Common myeloid progenitor, CD34-positive (primary cell): ENCODE measurements at regions not wholly inside any gene's neighbourhood (a gene's known extent, or its start where the extent isn't known, plus 50 kb on each side); places are given as distances from the start of the nearest gene placed in this dataset.
"Not testable (repeated sequence)": the region's sequence is repeated elsewhere in the genome, so short reads cannot be mapped to it uniquely, and the experiment has no call there.

Experiments
- CTCF ChIA-PET: fragments of 350-600 bp; sonication (Branson Sonifier 250); formaldehyde crosslinking; loops from one replicate; lab custom pipeline; 2021; ENCODE audit warnings: antibody characterized with exemption; lab: Charles Lee
- POLR2A ChIA-PET: fragments of 350-600 bp; sonication (Branson Sonifier 250); formaldehyde crosslinking; loops from one replicate; lab custom pipeline; 2021; ENCODE audit warnings: antibody characterized with exemption; lab: Charles Lee
- DNase-seq, 3 donors: peaks; one replicate each; pipeline versions ENCODE4 v3.0.0 to v3.0.0-alpha.2; 2013
- H3K27ac ChIP-seq, 2 experiments: 1 replicate in 1 of 2; 2 replicates in 1 of 2; pipeline ENCODE4 v1.7.0; 2013; ENCODE audit warnings: inconsistent platforms in 2 of 2, low read length in 2 of 2, mild to moderate bottlenecking in 2 of 2, low read depth in 1 of 2, moderate library complexity in 1 of 2; ENCODE audit not compliant: severe bottlenecking in 2 of 2, insufficient read depth in 1 of 2, poor library complexity in 1 of 2
- H3K27me3 ChIP-seq, 5 experiments: replicated peaks in 2 of 5; 1 replicate in 3 of 5; 2 replicates in 2 of 5; pipeline versions ENCODE4 v1.6.1 to v1.7.0; 2013; ENCODE audit warnings: low read length in 4 of 5, mild to moderate bottlenecking in 2 of 5, moderate library complexity in 2 of 5, inconsistent platforms in 1 of 5; ENCODE audit not compliant: insufficient read depth in 5 of 5, control insufficient read depth in 4 of 5
- H3K36me3 ChIP-seq, 4 experiments: 1 replicate in 2 of 4; 2 replicates in 2 of 4; pipeline versions ENCODE4 v1.6.1 to v1.7.0; 2013; ENCODE audit warnings: low read length in 3 of 4, control low read depth in 1 of 4, mild to moderate bottlenecking in 1 of 4; ENCODE audit not compliant: control insufficient read depth in 4 of 4, insufficient read depth in 4 of 4
- H3K4me1 ChIP-seq, 4 experiments: 1 replicate in 3 of 4; 2 replicates in 1 of 4; pipeline versions ENCODE4 v1.6.1 to v1.7.1; 2013; ENCODE audit warnings: low read length in 3 of 4, mild to moderate bottlenecking in 3 of 4, control low read depth in 1 of 4, inconsistent platforms in 1 of 4, moderate library complexity in 1 of 4; ENCODE audit not compliant: control insufficient read depth in 4 of 4, insufficient read depth in 4 of 4; ENCODE audit errors: control extremely low read depth in 1 of 4
- H3K4me3 ChIP-seq, 7 experiments: 1 replicate in 4 of 7; 2 replicates in 3 of 7; pipeline versions ENCODE4 v1.5.1 to v1.7.0; 2013; ENCODE audit warnings: mild to moderate bottlenecking in 7 of 7, low read length in 6 of 7, moderate library complexity in 6 of 7, inconsistent platforms in 2 of 7, low read depth in 2 of 7, control low read depth in 1 of 7; ENCODE audit not compliant: insufficient read depth in 4 of 7, control insufficient read depth in 1 of 7; ENCODE audit errors: extremely low read depth in 1 of 7
- H3K9me3 ChIP-seq, 5 experiments: 1 replicate in 4 of 5; 2 replicates in 1 of 5; pipeline versions ENCODE4 v1.6.1 to v1.7.1; 2013; ENCODE audit warnings: low read length in 4 of 5, mild to moderate bottlenecking in 2 of 5, inconsistent platforms in 1 of 5, low read depth in 1 of 5, moderate library complexity in 1 of 5; ENCODE audit not compliant: control insufficient read depth in 4 of 5, insufficient read depth in 2 of 5; ENCODE audit errors: control extremely low read depth in 1 of 5
- WGBS: methylation state at CpG from one replicate; pipeline ENCODE4 v1.1.5; 2013; ENCODE audit not compliant: insufficient coverage; 5-methylcytosine and 5-hydroxymethylcytosine counted together

- WGBS, result no CpG with 5 or more reads among the region's 2 CpGs
Observed at GRCh38 chr11:36743039-36743438, 145.0 kb upstream of the RAG2 start.

GRCh38 chr11:36741515-36741914, 143.5 kb upstream of the RAG2 start:
- no peaks in the 10 kb centered on the region for H3K9me3 ChIP-seq
- H3K27ac ChIP-seq, result no peak overlapping the region
- no peak for DNase-seq
- H3K4me3 ChIP-seq, result no peak overlapping the region
- H3K36me3 ChIP-seq, result no peaks in the 10 kb centered on the region
- ChIA-PET CTCF (no interaction called here), POLR2A (no interaction called here)
- peaks cover 0 to 19% (median 13%) of the 10 kb centered on the region in 4 experiments for H3K4me1 ChIP-seq
- H3K27me3 ChIP-seq, result peaks cover 0 to 2% (median 0%) of the 10 kb centered on the region in 5 experiments

More at GRCh38 chr11:36743039-36743438, 145.0 kb upstream of the RAG2 start:
- ChIA-PET CTCF (interaction anchor here (0.7 to 3.5 kb wide), 11 partner anchors 10 to 179 kb away, joined by 3 to 18 read pairs (median 4); no protein-coding TSS in a partner anchor), POLR2A (no interaction called here)
- no peaks in the 10 kb centered on the region for H3K9me3 ChIP-seq
- no peaks in the 10 kb centered on the region for H3K36me3 ChIP-seq
- no peak for DNase-seq
- peaks cover 0 to 17% (median 13%) of the 10 kb centered on the region in 4 experiments for H3K4me1 ChIP-seq
- H3K27me3 ChIP-seq, result peaks cover 0 to 2% (median 0%) of the 10 kb centered on the region in 5 experiments
- no peak overlapping the region for H3K27ac ChIP-seq
- no peak overlapping the region for H3K4me3 ChIP-seq

- ChIA-PET POLR2A (no interaction called here), CTCF (interaction anchor here (0.9 to 3.4 kb wide), 12 partner anchors 8 to 177 kb away, joined by 3 to 30 read pairs (median 8); no protein-coding TSS in a partner anchor)
- no peak overlapping the region for H3K4me3 ChIP-seq
- no peaks in the 10 kb centered on the region for H3K36me3 ChIP-seq
- H3K27me3 ChIP-seq, result peaks cover 0 to 2% (median 0%) of the 10 kb centered on the region in 5 experiments
- no peak overlapping the region for H3K27ac ChIP-seq
- 7% methylated on average over 3 of the region's 3 CpGs for WGBS
- DNase-seq, result peak in 2 of 3 donors; percentile 14 to 53
- peaks cover 0 to 2% (median 0%) of the 10 kb centered on the region in 5 experiments for H3K9me3 ChIP-seq
- peaks cover 0 to 16% (median 9%) of the 10 kb centered on the region in 4 experiments for H3K4me1 ChIP-seq
Observed at GRCh38 chr11:36738292-36738861, 140.3 kb upstream of the RAG2 start.

GRCh38 chr11:36736103-36736502, 138.1 kb upstream of the RAG2 start:
- peaks cover 0 to 2% (median 0%) of the 10 kb centered on the region in 5 experiments for H3K9me3 ChIP-seq
- peaks cover 0 to 16% (median 9%) of the 10 kb centered on the region in 4 experiments for H3K4me1 ChIP-seq
- no peak for DNase-seq
- CTCF ChIA-PET, result interaction anchor here (1.6 to 2.5 kb wide), 3 partner anchors 9 to 34 kb away, joined by 5 to 7 read pairs (median 7); no protein-coding TSS in a partner anchor
- H3K27me3 ChIP-seq, result no peaks in the 10 kb centered on the region
- H3K27ac ChIP-seq, result no peak overlapping the region
- no peaks in the 10 kb centered on the region for H3K36me3 ChIP-seq
- no peak overlapping the region for H3K4me3 ChIP-seq
- POLR2A ChIA-PET, result no interaction called here
- 40% methylated on average over 1 of the region's 3 CpGs for WGBS

- CTCF ChIA-PET, result interaction anchor here (1.0 kb wide), 1 partner anchor 9 kb away, joined by 4 read pairs; no protein-coding TSS in a partner anchor
- H3K36me3 ChIP-seq, POLR2A ChIA-PET, H3K27ac ChIP-seq, H3K4me1 ChIP-seq, H3K9me3 ChIP-seq, DNase-seq, H3K4me3 ChIP-seq, H3K27me3 ChIP-seq: not testable (repeated sequence)
- whole genome bisulfite sequencing, result 96% methylated on average over 8 of the region's 10 CpGs
Observed at GRCh38 chr11:36733721-36734120, 135.7 kb upstream of the RAG2 start.

GRCh38 chr11:36730761-36731160, 132.7 kb upstream of the RAG2 start:
- peaks cover 0 to under 1% (median 0%) of the 10 kb centered on the region in 5 experiments for H3K9me3 ChIP-seq
- no peak overlapping the region for H3K4me3 ChIP-seq
- CTCF ChIA-PET, result interaction anchor here (1.2 to 2.7 kb wide), 4 partner anchors 8 to 27 kb away, joined by 3 to 18 read pairs (median 6); no protein-coding TSS in a partner anchor
- POLR2A ChIA-PET, result no interaction called here
- H3K27me3 ChIP-seq, result peaks cover 0 to 3% (median 0%) of the 10 kb centered on the region in 5 experiments
- no peak overlapping the region for H3K27ac ChIP-seq
- 90% methylated on average over 2 of the region's 2 CpGs for WGBS
- H3K36me3 ChIP-seq, result no peaks in the 10 kb centered on the region
- H3K4me1 ChIP-seq, result no peaks in the 10 kb centered on the region
- no peak for DNase-seq

GRCh38 chr11:36729825-36730224, 131.8 kb upstream of the RAG2 start:
- H3K36me3 ChIP-seq, result no peaks in the 10 kb centered on the region
- WGBS, result 90% methylated on average over 2 of the region's 3 CpGs

More at GRCh38 chr11:36729825-36730224, 131.8 kb upstream of the RAG2 start:
- no peaks in the 10 kb centered on the region for H3K9me3 ChIP-seq
- no peak for DNase-seq
- no peak overlapping the region for H3K27ac ChIP-seq
- CTCF ChIA-PET, result interaction anchor here (0.8 to 2.7 kb wide), 7 partner anchors 9 to 27 kb away, joined by 3 to 18 read pairs (median 3); no protein-coding TSS in a partner anchor
- peaks cover 0 to 3% (median 0%) of the 10 kb centered on the region in 5 experiments for H3K27me3 ChIP-seq
- H3K4me1 ChIP-seq, result peaks cover 0 to 7% (median 4%) of the 10 kb centered on the region in 4 experiments
- no peak overlapping the region for H3K4me3 ChIP-seq
- POLR2A ChIA-PET, result no interaction called here
